CD4-positive, alpha-beta T cell (primary cell): ENCODE measurements at regions not wholly inside any gene's neighbourhood (a gene's known extent, or its start where the extent isn't known, plus 50 kb on each side); places are given as distances from the start of the nearest gene placed in this dataset.

ENCODE experiments used
- ATAC-seq: fragments of 200-7000 bp; cut with Tn5 transposase; one replicate; pipeline ENCODE4 v1.10.0; 2022; ENCODE audit warnings: mild to moderate bottlenecking; ENCODE audit not compliant: poor library complexity
- CTCF ChIA-PET: fragments of 350-600 bp; sonication (Branson Sonifier 250); formaldehyde crosslinking; loops from one replicate; lab custom pipeline; 2021; ENCODE audit warnings: antibody characterized with exemption, inconsistent platforms; lab: Charles Lee
- POLR2A ChIA-PET: fragments of 350-600 bp; sonication (Branson Sonifier 250); formaldehyde crosslinking; loops from one replicate; lab custom pipeline; 2021; ENCODE audit warnings: antibody characterized with exemption, inconsistent platforms; lab: Charles Lee
- DNase-seq, 14 experiments: peaks; one replicate each; pipeline ENCODE4 v3.0.0-alpha.2; 2013 to 2020; ENCODE audit warnings: mixed read lengths in 2 of 14
- H3K27ac ChIP-seq, 2 donors: one replicate each; pipeline versions ENCODE4 v1.5.1 to v1.7.0; 2013; ENCODE audit warnings: low read length in 2 of 2, low read depth in 1 of 2, mild to moderate bottlenecking in 1 of 2
- H3K27me3 ChIP-seq, 2 experiments: 1 replicate in 1 of 2; 2 replicates in 1 of 2; pipeline versions ENCODE4 v1.6.1 to v1.7.0; 2013; ENCODE audit warnings: low read length in 2 of 2, control low read depth in 1 of 2, mild to moderate bottlenecking in 1 of 2, moderate library complexity in 1 of 2; ENCODE audit not compliant: insufficient read depth in 2 of 2, control insufficient read depth in 1 of 2
- H3K36me3 ChIP-seq: one replicate; pipeline ENCODE4 v1.6.1; 2013; ENCODE audit warnings: low read length, control low read depth; ENCODE audit not compliant: insufficient read depth
- H3K4me1 ChIP-seq: one replicate; pipeline ENCODE4 v1.6.1; 2013; ENCODE audit warnings: low read length, control low read depth; ENCODE audit not compliant: insufficient read depth
- H3K4me3 ChIP-seq: one replicate; pipeline ENCODE4 v1.5.1; 2013; ENCODE audit warnings: mild to moderate bottlenecking, low read length, moderate library complexity
- H3K9me3 ChIP-seq, 2 experiments: 1 replicate in 1 of 2; 2 replicates in 1 of 2; pipeline versions ENCODE4 v1.6.1 to v1.7.0; 2013; ENCODE audit warnings: low read length in 2 of 2, mild to moderate bottlenecking in 2 of 2, control low read depth in 1 of 2, moderate library complexity in 1 of 2; ENCODE audit not compliant: control insufficient read depth in 1 of 2, insufficient read depth in 1 of 2
- H3K27ac Mint-ChIP-seq: one replicate; pipeline ENCODE4 v1.8.0; 2020; ENCODE audit warnings: mixed read lengths
- H3K27me3 Mint-ChIP-seq: one replicate; pipeline ENCODE4 v1.8.0; 2021; ENCODE audit warnings: mixed read lengths
- H3K36me3 Mint-ChIP-seq: one replicate; pipeline ENCODE4 v1.8.0; 2021; ENCODE audit warnings: low read depth, mixed read lengths
- H3K4me1 Mint-ChIP-seq: one replicate; pipeline ENCODE4 v1.8.0; 2021; ENCODE audit warnings: low read depth, mixed read lengths
- H3K4me3 Mint-ChIP-seq: one replicate; pipeline ENCODE4 v1.8.0; 2020; ENCODE audit warnings: mild to moderate bottlenecking, mixed read lengths
- H3K9me3 Mint-ChIP-seq: one replicate; pipeline ENCODE4 v1.8.0; 2020; ENCODE audit warnings: mixed read lengths
- intact Hi-C, 2 experiments: fragments of 100-400 bp; cut with DNase I in 1 of 2; cut with micrococcal nuclease in 1 of 2; formaldehyde crosslinking; loops; one replicate each; pipeline versions ENCODE4 v1.15.1 to v1.9.0; 2023 to 2025; cut with DNase I, micrococcal nuclease
- TF ChIP-seq, protein P1 (sequence below): fragments of 200-600 bp; IDR thresholded peaks from one replicate; pipeline ENCODE4 v1.8.0; 2022; ENCODE audit warnings: antibody characterized with exemption, mild to moderate bottlenecking

DNA sequence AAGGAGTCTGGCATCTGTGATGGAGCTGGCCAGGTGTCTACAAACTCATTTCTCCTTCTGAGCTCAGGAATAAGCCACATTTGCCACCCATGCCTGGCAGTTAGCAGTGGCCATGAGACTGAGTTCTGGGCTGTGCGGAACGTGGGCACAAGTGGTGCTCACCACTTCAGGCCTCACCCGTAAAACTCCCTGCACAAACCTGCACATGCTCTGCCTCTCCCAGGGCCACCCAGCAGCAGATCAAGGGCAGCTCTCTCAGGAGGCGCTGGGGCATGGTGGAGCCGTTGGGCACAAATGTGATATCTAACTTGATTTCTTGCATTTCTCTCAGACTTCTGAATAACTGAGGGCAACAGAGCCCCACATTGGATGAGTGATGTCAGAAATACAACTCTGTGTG is 269.5 kb downstream of the HIVEP2 start:
- H3K27me3 ChIP-seq, result no peaks in the 10 kb centered on the region
- peaks cover 3% of the 10 kb centered on the region for H3K9me3 Mint-ChIP-seq
- H3K27ac ChIP-seq, result no peak overlapping the region
- H3K4me3 ChIP-seq, result no peak overlapping the region
- CTCF ChIA-PET, result no interaction called here
- no peak overlapping the region for H3K4me3 Mint-ChIP-seq
- no peaks in the 10 kb centered on the region for H3K36me3 ChIP-seq
- TF ChIP-seq, protein P1, sequence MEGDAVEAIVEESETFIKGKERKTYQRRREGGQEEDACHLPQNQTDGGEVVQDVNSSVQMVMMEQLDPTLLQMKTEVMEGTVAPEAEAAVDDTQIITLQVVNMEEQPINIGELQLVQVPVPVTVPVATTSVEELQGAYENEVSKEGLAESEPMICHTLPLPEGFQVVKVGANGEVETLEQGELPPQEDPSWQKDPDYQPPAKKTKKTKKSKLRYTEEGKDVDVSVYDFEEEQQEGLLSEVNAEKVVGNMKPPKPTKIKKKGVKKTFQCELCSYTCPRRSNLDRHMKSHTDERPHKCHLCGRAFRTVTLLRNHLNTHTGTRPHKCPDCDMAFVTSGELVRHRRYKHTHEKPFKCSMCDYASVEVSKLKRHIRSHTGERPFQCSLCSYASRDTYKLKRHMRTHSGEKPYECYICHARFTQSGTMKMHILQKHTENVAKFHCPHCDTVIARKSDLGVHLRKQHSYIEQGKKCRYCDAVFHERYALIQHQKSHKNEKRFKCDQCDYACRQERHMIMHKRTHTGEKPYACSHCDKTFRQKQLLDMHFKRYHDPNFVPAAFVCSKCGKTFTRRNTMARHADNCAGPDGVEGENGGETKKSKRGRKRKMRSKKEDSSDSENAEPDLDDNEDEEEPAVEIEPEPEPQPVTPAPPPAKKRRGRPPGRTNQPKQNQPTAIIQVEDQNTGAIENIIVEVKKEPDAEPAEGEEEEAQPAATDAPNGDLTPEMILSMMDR, result no peak
- intact Hi-C loops, result no loop called here
- H3K36me3 Mint-ChIP-seq, result no peaks in the 10 kb centered on the region
- H3K4me1 Mint-ChIP-seq, result peaks cover 14% of the 10 kb centered on the region
- DNase-seq (no peak), ATAC-seq (no peak)
- peaks cover 0 to 3% of the 10 kb centered on the region in 2 experiments for H3K9me3 ChIP-seq
- POLR2A ChIA-PET, result no interaction called here
- peaks cover 3% of the 10 kb centered on the region for H3K4me1 ChIP-seq
- H3K27me3 Mint-ChIP-seq, result peaks cover 9% of the 10 kb centered on the region
- H3K27ac Mint-ChIP-seq, result no peak overlapping the region

DNA sequence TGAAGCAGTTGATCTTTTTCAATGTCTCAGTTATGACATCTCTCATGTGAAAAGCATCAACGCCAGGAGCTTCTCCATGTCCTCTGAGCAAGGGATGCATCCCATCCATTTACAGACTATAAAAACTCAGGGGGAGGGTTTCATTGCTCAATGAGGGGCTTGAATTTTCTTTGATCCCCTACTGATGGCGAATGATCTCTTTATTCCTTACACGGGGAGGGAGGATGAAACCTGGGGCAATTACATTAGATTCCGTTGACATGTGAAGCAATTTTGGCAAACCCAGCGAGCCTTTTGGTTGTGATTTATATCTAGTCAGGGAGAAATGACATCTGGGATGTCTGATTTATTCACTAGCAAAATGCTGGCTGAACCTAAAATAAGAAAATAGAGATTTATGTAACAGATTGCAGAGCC is 268.9 kb downstream of the HIVEP2 start:
- Histone ChIP-seq H3K36me3 (no peaks in the 10 kb centered on the region), H3K4me1 (peaks cover 6% of the 10 kb centered on the region), H3K9me3 (peaks cover 0 to 3% of the 10 kb centered on the region in 2 experiments), H3K27me3 (no peaks in the 10 kb centered on the region), H3K27ac (no peak overlapping the region), H3K4me3 (no peak overlapping the region)
- intact Hi-C loops, result no loop called here
- TF ChIP-seq, protein P1, result no peak
- H3K27me3 Mint-ChIP-seq, result peaks cover 9% of the 10 kb centered on the region
- no peak overlapping the region for H3K27ac Mint-ChIP-seq
- no peak overlapping the region for H3K4me3 Mint-ChIP-seq
- peaks cover 19% of the 10 kb centered on the region for H3K4me1 Mint-ChIP-seq
- H3K36me3 Mint-ChIP-seq, result no peaks in the 10 kb centered on the region
- CTCF ChIA-PET, result no interaction called here
- peaks cover 3% of the 10 kb centered on the region for H3K9me3 Mint-ChIP-seq
- POLR2A ChIA-PET, result no interaction called here
- DNase-seq (no peak), ATAC-seq (no peak)

DNA sequence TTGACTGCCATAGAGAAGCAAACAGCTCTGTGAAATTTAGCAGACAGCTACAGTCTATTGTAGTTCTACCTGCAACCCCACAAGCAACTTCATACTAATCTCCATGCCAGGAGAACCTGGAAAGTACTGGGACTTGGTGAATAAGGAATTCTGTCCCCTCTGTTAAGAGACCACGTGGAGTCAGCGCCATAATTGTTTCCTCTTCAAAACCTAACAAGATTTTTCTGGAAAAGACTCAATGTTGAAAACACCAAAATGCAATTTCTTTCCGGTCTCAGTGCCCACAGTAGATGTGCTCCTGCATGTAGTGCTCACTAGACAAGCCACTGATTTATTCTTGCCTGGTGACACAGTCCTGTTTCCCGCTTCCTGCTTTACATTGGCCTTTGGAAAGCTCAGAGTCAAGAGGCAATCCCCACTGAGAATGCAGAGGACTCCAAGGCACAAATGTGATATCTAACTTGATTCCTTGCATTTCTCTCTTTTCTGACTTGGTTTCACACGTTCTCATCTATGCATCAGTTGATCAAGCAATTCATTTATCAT is 268.3 kb downstream of the HIVEP2 start:
- H3K4me1 ChIP-seq, result peaks cover 6% of the 10 kb centered on the region
- Mint-ChIP-seq H3K4me3 (no peak overlapping the region), H3K27ac (no peak overlapping the region), H3K27me3 (peaks cover 9% of the 10 kb centered on the region), H3K9me3 (peaks cover 2% of the 10 kb centered on the region), H3K4me1 (peaks cover 22% of the 10 kb centered on the region), H3K36me3 (no peaks in the 10 kb centered on the region)
- TF ChIP-seq, protein P1, result no peak
- ATAC-seq (no peak), DNase-seq (no peak)
- H3K36me3 ChIP-seq, result no peaks in the 10 kb centered on the region
- no peak overlapping the region for H3K27ac ChIP-seq
- H3K4me3 ChIP-seq, result no peak overlapping the region
- peaks cover 0 to 3% of the 10 kb centered on the region in 2 experiments for H3K9me3 ChIP-seq
- CTCF ChIA-PET, result no interaction called here
- POLR2A ChIA-PET, result no interaction called here
- intact Hi-C loops, result no loop called here
- H3K27me3 ChIP-seq, result no peaks in the 10 kb centered on the region
